ENCODE measurements at regions not wholly inside any gene's neighbourhood (a gene's known extent, or its start where the extent isn't known, plus 50 kb on each side); places are given as distances from the start of the nearest gene placed in this dataset.
"Not testable (repeated sequence)": the region's sequence is repeated elsewhere in the genome, so short reads cannot be mapped to it uniquely, and the experiment has no call there.

DNA sequence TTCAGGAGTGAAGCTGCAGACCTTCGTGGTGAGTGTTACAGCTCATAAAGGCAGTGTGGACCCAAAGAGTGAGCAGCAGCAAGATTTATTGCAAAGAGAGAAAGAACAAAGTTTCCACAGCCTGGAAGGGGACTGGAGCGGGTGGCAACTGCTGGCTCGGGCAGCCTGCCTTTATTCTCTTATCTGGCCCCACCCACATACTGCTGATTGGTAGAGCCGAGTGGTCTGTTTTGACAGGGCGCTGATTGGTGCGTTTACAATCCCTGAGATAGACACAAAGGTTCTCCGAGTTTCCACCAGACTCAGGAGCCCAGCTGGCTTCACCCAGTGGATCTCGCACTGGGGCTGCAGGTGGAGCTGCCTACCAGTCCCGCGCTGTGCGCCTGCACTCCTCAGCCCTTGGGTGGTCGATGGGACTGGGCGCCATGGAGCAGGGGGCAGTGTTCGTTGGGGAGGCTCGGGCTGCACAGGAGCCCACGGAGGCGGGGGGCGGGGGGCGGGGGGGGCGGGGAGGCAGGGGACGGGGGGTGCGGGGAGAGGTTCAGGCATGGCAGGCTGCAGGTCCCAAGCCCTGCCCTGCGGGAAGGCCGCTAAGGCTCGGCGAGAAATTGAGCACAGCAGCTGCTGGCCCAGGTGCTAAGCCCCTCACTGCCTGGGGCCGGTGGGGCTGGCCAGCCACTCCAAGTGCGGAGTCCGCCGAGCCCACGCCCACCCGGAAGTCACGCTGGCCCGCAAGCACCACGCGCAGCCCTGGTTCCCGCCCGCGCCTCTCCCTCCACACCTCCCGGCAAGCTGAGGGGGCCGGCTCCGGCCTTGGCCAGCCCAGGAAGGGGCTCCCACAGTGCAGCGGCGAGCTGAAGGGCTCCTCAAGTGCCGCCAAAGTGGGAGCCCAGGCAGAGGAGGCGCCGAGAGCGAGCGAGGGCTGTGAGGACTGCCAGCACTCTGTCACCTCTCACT lies 59.9 kb upstream of the EN2 start:
- not testable (repeated sequence) for DNase-seq

DNA sequence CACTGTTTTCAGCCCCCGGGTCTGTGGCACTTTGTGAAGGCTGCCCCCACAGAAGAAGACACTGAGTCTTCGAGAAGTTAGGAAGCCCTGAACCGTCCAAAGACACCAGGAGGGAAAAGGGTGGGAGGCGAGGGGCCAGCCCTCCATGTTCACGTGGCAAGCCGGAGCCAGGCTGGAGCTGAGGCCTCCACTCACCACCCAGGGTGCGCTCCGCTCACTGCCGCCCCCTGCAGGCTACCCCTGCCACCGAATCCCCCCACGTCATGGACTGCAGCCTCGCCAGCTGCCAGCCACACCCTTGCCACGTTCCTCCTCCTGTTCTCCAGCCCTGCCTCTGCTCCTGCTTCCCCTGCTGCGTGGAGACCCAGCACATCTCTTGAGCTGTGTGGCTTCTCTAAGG lies 59.0 kb upstream of the EN2 start:
- DNase-seq, result no peak

DNA sequence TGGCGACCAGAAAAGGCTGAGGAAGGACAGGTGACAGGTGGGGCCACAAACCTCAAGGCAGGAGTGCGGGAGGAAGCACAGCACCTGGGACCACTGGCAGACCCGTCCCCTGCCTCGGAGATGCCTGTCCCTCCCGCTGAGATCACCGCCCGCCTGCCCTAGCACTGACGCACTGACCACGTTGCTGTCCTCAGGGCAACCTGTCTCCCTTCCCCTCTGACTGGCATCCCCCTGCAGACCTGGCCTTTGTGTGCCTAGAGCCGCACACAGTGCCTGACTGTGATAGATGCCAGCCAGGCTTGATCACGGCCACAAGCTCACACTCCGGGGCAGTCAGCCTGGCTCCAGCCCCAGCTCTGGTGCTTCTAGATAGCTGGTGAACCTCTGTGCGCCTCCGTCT lies 58.4 kb upstream of the EN2 start:
- no peak for DNase-seq

DNA sequence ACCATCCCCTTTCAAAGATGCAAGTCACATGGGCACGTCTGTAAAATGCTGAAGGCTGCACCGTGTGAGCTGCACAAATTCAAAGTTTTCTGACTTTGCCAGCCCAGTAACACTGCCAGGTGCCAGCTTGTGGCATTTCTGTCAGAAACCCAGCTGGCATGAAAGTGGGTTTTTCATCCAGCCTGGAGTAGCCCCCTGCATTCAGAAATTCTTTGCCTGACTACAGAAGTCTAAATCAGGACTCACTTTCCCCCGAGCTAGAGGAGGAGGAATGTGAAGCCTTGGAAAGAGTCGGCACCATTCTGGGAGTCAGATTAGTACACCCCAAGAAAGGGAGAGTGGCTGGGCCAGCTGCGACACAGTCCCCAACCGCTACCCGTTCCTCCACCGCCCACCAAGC lies 56.7 kb upstream of the EN2 start:
- DNase-seq, result no peak

DNA sequence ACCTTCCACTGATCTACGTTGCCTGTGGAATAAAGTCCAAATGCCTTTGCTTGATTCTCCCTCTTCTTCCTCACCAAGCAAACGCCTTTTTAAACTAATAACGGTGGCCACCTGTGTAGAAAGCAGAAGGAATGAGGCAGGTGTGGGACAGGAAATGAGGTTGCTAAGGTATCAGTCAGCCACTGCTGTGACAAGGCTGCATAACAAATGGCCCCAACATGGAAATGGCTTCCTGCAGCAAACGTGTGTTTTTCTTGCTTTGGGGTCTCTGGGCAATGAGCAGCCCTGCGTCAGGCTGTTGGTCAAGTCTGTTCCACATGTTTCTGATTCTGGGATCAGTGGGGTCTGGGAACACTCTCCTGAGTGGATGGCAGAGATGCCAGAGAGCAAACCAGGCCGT lies 56.0 kb upstream of the EN2 start:
- no peak for DNase-seq

DNA sequence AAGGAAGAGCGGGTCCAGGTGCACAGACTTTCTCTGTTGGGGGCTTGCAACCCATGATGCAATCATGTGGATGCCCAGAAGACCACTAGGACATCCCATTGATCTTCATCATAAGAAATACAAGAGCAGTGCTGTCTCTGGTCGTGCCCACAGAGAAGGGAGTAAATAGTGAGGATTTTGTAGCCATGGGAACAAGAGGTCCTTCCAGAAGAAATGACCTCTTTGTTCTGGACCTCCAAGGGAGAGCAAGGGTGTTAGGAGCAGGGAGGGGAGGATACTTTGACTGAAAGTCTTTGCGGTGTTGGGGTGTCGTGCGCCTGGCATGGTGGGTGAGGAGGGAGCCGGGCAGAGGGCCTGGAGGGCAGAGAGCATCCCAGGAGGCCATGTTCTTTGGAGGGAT lies 55.0 kb upstream of the EN2 start:
- DNase-seq, result no peak

DNA sequence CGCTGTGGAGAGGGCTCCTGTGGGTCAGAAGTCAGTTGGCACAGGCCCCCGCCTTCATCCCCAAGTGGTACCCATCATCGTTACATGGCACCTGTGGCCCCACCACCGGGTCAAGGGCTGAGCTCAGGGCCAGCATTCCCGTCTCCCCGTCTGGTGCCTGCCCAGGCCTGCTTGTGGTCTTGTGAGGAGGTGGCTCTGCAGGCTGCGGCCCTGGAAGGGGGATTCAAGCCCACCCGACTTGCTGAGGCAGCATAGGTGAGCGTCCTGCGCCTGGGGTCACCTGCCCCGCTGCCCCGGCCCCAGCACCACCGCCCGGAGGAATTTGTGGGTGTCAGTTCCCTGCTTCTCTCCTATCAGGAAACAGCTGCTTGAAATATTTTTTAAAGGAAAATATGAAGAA lies 53.0 kb upstream of the EN2 start:
- no peak for DNase-seq

DNA sequence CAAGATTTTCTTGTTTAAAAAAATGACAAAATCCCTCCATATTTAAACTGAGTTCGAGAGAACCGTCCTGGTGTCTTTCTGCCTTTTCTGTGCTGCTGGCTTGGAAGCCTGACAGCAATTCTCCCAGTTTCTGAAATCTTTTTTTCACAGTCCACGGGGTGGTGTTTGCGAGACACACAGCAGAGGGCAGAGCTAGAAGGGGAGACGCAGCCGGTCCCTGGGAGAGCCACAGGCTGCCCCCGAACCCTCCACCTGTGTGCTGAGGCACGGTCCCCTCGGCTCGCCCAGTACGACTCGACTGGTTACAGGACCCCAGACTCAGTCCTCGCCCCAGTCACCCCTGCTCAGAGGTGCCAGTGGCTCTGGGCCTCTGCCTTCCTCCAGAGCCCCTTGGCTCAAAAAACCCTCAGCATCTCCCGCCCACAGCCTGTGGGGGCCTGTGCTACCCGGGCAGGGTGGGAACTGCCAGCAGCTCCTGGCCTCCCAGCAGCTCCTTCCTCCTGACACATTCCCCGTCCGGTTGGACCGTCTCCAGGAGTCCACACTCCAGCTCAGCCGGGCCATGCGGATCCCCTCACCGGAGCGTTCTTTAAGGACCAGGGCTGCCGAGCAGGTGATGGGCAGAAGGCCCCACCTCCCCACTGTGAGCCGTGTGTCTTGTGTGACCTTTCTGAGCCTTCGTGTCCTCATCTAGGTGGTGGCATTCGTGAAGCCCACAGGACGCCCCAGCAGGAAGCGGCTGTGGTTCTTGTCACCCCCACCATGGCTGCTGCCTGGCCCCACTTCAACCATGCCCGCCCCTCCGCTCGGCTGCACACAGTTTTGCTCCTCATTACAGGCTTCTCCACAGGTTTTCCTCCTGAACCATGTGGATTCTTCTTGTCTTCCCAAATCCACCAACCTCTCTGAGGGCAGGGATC lies 52.3 kb upstream of the EN2 start:
- peak in 1 of 5 experiments; percentile 33 for DNase-seq

DNA sequence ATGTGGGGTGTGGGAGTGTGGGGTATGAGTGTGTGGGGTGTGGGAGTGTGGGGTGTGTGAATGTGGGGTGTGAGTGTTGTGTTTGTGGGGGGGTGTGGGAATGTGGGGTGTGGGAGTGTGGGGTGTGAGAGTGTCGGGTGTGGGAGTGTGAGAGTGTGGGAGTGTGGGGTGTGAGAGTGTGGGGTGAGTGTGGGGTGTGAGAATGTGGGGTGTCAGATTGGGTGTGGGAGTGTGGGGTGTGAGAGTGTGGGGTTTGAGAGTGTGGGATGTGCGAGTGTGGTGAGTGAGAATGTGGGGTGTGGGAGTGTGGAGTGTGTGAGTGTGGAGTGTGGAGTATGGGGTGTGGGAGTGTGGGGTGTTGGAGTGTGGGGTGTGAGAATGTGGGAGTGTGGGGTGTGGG lies 50.1 kb upstream of the EN2 start:
- no peak for DNase-seq
